ENCODE measurements at regions not wholly inside any gene's neighbourhood (a gene's known extent, or its start where the extent isn't known, plus 50 kb on each side); places are given as distances from the start of the nearest gene placed in this dataset.

DNA sequence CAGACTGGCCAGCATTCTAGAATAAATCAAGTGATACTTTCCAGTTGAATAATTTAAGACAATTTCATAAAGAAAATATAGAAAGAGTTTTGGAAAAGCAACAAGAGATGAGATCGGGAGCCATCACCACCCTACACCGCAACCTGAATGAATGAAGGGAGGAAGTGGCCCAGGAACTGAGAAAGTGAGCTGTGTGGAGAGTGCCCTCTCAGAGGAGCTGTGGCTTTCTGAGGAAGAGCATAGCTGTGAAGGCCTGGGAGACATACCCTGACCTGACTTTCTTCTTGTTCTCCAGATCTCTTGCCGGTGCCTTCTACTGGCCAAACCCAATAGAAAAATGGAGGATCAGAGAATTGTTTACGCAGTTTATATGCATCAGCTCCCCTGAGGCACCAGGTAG is 79.3 kb upstream of the TSPAN8 start:
- H3K9me3 ChIP-seq (ENCODE audit: insufficient read depth, low read depth, low read length), result no peaks in the 10 kb centered on the region
- no peak overlapping the region for H3K4me3 ChIP-seq (ENCODE audit: low read depth, low read length)
- no peak overlapping the region for H2AK5ac ChIP-seq (ENCODE audit: low read length)
- no peaks in the 10 kb centered on the region for H3K36me3 ChIP-seq (ENCODE audit: control insufficient read depth in 1 of 2, insufficient read depth in 2 of 2, low read length in 2 of 2)
- DNase-seq, result no peak
- no peak overlapping the region for H3K9ac ChIP-seq (ENCODE audit: low read length)
- H3K79me1 ChIP-seq (ENCODE audit: low read length), result no peaks in the 10 kb centered on the region
- no peak overlapping the region for H3K4ac ChIP-seq (ENCODE audit: low read depth, low read length)
- H3K14ac ChIP-seq (ENCODE audit: low read length), result no peak overlapping the region
- H2AFZ ChIP-seq (ENCODE audit: insufficient read depth, low read length, poor library complexity), result no peak overlapping the region
- H2BK12ac ChIP-seq (ENCODE audit: low read length), result no peak overlapping the region
- H3K4me1 ChIP-seq (ENCODE audit: control insufficient read depth in 1 of 2, insufficient read depth in 2 of 2, low read length in 2 of 2), result no peaks in the 10 kb centered on the region
- no peaks in the 10 kb centered on the region for H3K27me3 ChIP-seq (ENCODE audit: insufficient read depth, low read length)
- H3K27ac ChIP-seq (ENCODE audit: low read depth, low read length), result no peak overlapping the region
- no CpG with 5 or more reads among the region's 4 CpGs for WGBS (ENCODE audit: extremely low coverage, insufficient coverage, insufficient read length)
- H4K12ac ChIP-seq (ENCODE audit: low read depth, low read length), result no peak overlapping the region
- H4K8ac ChIP-seq (ENCODE audit: low read depth, low read length), result no peak overlapping the region
- no peak overlapping the region for H3K23ac ChIP-seq (ENCODE audit: low read length)
- H2BK5ac ChIP-seq (ENCODE audit: low read depth, low read length, poor library complexity), result no peak overlapping the region
- no peak overlapping the region for H2BK120ac ChIP-seq (ENCODE audit: insufficient read depth, low read length, poor library complexity)
- no peak overlapping the region for H4K91ac ChIP-seq (ENCODE audit: low read depth, low read length)
- H3K4me2 ChIP-seq (ENCODE audit: low read length), result no peak overlapping the region
- H3K18ac ChIP-seq (ENCODE audit: low read length), result no peak overlapping the region
- H3K79me2 ChIP-seq (ENCODE audit: control insufficient read depth, insufficient read depth, low read length, poor library complexity), result no peaks in the 10 kb centered on the region

GRCh38 chr12:71236133-71236660 is 78.4 kb upstream of the TSPAN8 start:
- no peaks in the 10 kb centered on the region for H3K79me2 ChIP-seq (ENCODE audit: control insufficient read depth, insufficient read depth, low read length, poor library complexity)
- no peak overlapping the region for H4K12ac ChIP-seq (ENCODE audit: low read depth, low read length)
- H3K4me1 ChIP-seq (ENCODE audit: control insufficient read depth in 1 of 2, insufficient read depth in 2 of 2, low read length in 2 of 2), result no peaks in the 10 kb centered on the region
- H3K4ac ChIP-seq (ENCODE audit: low read depth, low read length), result no peak overlapping the region
- H3K36me3 ChIP-seq (ENCODE audit: control insufficient read depth in 1 of 2, insufficient read depth in 2 of 2, low read length in 2 of 2), result no peaks in the 10 kb centered on the region
- no peaks in the 10 kb centered on the region for H3K79me1 ChIP-seq (ENCODE audit: low read length)
- no CpG with 5 or more reads among the region's 3 CpGs for WGBS (ENCODE audit: extremely low coverage, insufficient coverage, insufficient read length)
- no peak for DNase-seq
- no peak overlapping the region for H3K14ac ChIP-seq (ENCODE audit: low read length)
- no peak overlapping the region for H3K9ac ChIP-seq (ENCODE audit: low read length)
- H2AK5ac ChIP-seq (ENCODE audit: low read length), result no peak overlapping the region
- no peak overlapping the region for H2BK5ac ChIP-seq (ENCODE audit: low read depth, low read length, poor library complexity)
- no peak overlapping the region for H2BK120ac ChIP-seq (ENCODE audit: insufficient read depth, low read length, poor library complexity)
- H2AFZ ChIP-seq (ENCODE audit: insufficient read depth, low read length, poor library complexity), result no peak overlapping the region
- H4K91ac ChIP-seq (ENCODE audit: low read depth, low read length), result no peak overlapping the region
- H3K9me3 ChIP-seq (ENCODE audit: insufficient read depth, low read depth, low read length), result peaks cover 2% of the 10 kb centered on the region
- H2BK12ac ChIP-seq (ENCODE audit: low read length), result no peak overlapping the region
- H4K8ac ChIP-seq (ENCODE audit: low read depth, low read length), result no peak overlapping the region
- no peak overlapping the region for H3K23ac ChIP-seq (ENCODE audit: low read length)
- no peak overlapping the region for H3K4me3 ChIP-seq (ENCODE audit: low read depth, low read length)
- H3K27ac ChIP-seq (ENCODE audit: low read depth, low read length), result no peak overlapping the region
- H3K4me2 ChIP-seq (ENCODE audit: low read length), result no peak overlapping the region
- no peaks in the 10 kb centered on the region for H3K27me3 ChIP-seq (ENCODE audit: insufficient read depth, low read length)
- H3K18ac ChIP-seq (ENCODE audit: low read length), result no peak overlapping the region

DNA sequence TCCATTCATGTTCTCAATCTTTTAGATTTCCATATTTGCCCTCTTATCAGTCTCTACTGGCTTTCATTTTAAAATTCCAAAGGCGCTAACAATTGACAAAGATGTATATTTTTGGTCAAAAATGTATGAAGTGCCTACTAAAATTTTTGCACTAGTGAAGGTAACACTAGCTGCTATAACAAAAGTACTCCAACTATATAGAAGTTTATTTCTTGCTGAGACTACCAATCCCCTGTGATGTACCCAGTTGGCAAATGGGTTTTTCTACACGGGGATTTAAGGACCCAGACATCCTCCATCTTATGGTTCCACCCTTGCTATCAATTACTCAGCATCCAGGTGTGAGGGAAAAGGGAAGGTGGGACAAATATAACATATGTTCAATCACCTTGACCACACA is 75.3 kb upstream of the TSPAN8 start:
- no peaks in the 10 kb centered on the region for H3K27me3 ChIP-seq (ENCODE audit: insufficient read depth, low read length)
- H2AK5ac ChIP-seq (ENCODE audit: low read length), result no peak overlapping the region
- no peaks in the 10 kb centered on the region for H3K4me1 ChIP-seq (ENCODE audit: control insufficient read depth in 1 of 2, insufficient read depth in 2 of 2, low read length in 2 of 2)
- no peak for DNase-seq
- H3K4me2 ChIP-seq (ENCODE audit: low read length), result no peak overlapping the region
- H2AFZ ChIP-seq (ENCODE audit: insufficient read depth, low read length, poor library complexity), result no peak overlapping the region
- H3K23ac ChIP-seq (ENCODE audit: low read length), result no peak overlapping the region
- peaks cover 2% of the 10 kb centered on the region for H3K9me3 ChIP-seq (ENCODE audit: insufficient read depth, low read depth, low read length)
- no peak overlapping the region for H3K18ac ChIP-seq (ENCODE audit: low read length)
- no peak overlapping the region for H3K27ac ChIP-seq (ENCODE audit: low read depth, low read length)
- H2BK120ac ChIP-seq (ENCODE audit: insufficient read depth, low read length, poor library complexity), result no peak overlapping the region
- H4K8ac ChIP-seq (ENCODE audit: low read depth, low read length), result no peak overlapping the region
- H4K12ac ChIP-seq (ENCODE audit: low read depth, low read length), result no peak overlapping the region
- no peak overlapping the region for H4K91ac ChIP-seq (ENCODE audit: low read depth, low read length)
- no peak overlapping the region for H2BK5ac ChIP-seq (ENCODE audit: low read depth, low read length, poor library complexity)
- H3K79me1 ChIP-seq (ENCODE audit: low read length), result no peaks in the 10 kb centered on the region
- H3K9ac ChIP-seq (ENCODE audit: low read length), result no peak overlapping the region
- no peak overlapping the region for H3K4ac ChIP-seq (ENCODE audit: low read depth, low read length)
- H3K36me3 ChIP-seq (ENCODE audit: control insufficient read depth in 1 of 2, insufficient read depth in 2 of 2, low read length in 2 of 2), result no peaks in the 10 kb centered on the region
- no CpG with 5 or more reads among the region's 2 CpGs for WGBS (ENCODE audit: extremely low coverage, insufficient coverage, insufficient read length)
- no peak overlapping the region for H3K14ac ChIP-seq (ENCODE audit: low read length)
- H3K4me3 ChIP-seq (ENCODE audit: low read depth, low read length), result no peak overlapping the region
- H2BK12ac ChIP-seq (ENCODE audit: low read length), result no peak overlapping the region
- H3K79me2 ChIP-seq (ENCODE audit: control insufficient read depth, insufficient read depth, low read length, poor library complexity), result no peaks in the 10 kb centered on the region

- no peaks in the 10 kb centered on the region for H3K4me1 ChIP-seq (ENCODE audit: control insufficient read depth in 1 of 2, insufficient read depth in 2 of 2, low read length in 2 of 2)
- no peak overlapping the region for H4K12ac ChIP-seq (ENCODE audit: low read depth, low read length)
- no peaks in the 10 kb centered on the region for H3K27me3 ChIP-seq (ENCODE audit: insufficient read depth, low read length)
- H3K9ac ChIP-seq (ENCODE audit: low read length), result no peak overlapping the region
- H3K14ac ChIP-seq (ENCODE audit: low read length), result no peak overlapping the region
- no peak for DNase-seq
- no peak overlapping the region for H3K4ac ChIP-seq (ENCODE audit: low read depth, low read length)
- no peak overlapping the region for H2BK120ac ChIP-seq (ENCODE audit: insufficient read depth, low read length, poor library complexity)
- H3K79me2 ChIP-seq (ENCODE audit: control insufficient read depth, insufficient read depth, low read length, poor library complexity), result no peaks in the 10 kb centered on the region
- no peak overlapping the region for H4K8ac ChIP-seq (ENCODE audit: low read depth, low read length)
- H3K79me1 ChIP-seq (ENCODE audit: low read length), result no peaks in the 10 kb centered on the region
- no peak overlapping the region for H2BK5ac ChIP-seq (ENCODE audit: low read depth, low read length, poor library complexity)
- no peak overlapping the region for H2BK12ac ChIP-seq (ENCODE audit: low read length)
- no peak overlapping the region for H2AK5ac ChIP-seq (ENCODE audit: low read length)
- no peak overlapping the region for H4K91ac ChIP-seq (ENCODE audit: low read depth, low read length)
- no peaks in the 10 kb centered on the region for H3K36me3 ChIP-seq (ENCODE audit: control insufficient read depth in 1 of 2, insufficient read depth in 2 of 2, low read length in 2 of 2)
- no peak overlapping the region for H3K23ac ChIP-seq (ENCODE audit: low read length)
- peaks cover 2% of the 10 kb centered on the region for H3K9me3 ChIP-seq (ENCODE audit: insufficient read depth, low read depth, low read length)
- no peak overlapping the region for H3K4me3 ChIP-seq (ENCODE audit: low read depth, low read length)
- no peak overlapping the region for H2AFZ ChIP-seq (ENCODE audit: insufficient read depth, low read length, poor library complexity)
- H3K18ac ChIP-seq (ENCODE audit: low read length), result no peak overlapping the region
- no peak overlapping the region for H3K27ac ChIP-seq (ENCODE audit: low read depth, low read length)
- no peak overlapping the region for H3K4me2 ChIP-seq (ENCODE audit: low read length)
Observed at GRCh38 chr12:71230542-71230941, 72.7 kb upstream of the TSPAN8 start.
